Stimulated activated CD4-positive, alpha-beta T cell treated with anti-CD3 and anti-CD28 coated beads, Interleukin-1b, Interleukin-23, amount 100 ng/mL, for 24 hours (primary cell): ENCODE measurements at regions not wholly inside any gene's neighbourhood (a gene's known extent, or its start where the extent isn't known, plus 50 kb on each side); places are given as distances from the start of the nearest gene placed in this dataset.

Source experiments
- DNase-seq, 4 experiments: peaks; one replicate each; pipeline ENCODE4 v3.0.0-alpha.2; 2020; ENCODE audit warnings: low read depth in 4 of 4, low spot score in 1 of 4

- no peak for DNase-seq
These were observed 559.5 kb upstream of the GCFC2 start for GRCh38 chr2:76270096-76270710.

- DNase-seq = no peak
These were observed 558.3 kb upstream of the GCFC2 start for GRCh38 chr2:76268902-76269620.

GRCh38 chr2:76268484-76268883, 557.8 kb upstream of the GCFC2 start:
- DNase-seq = no peak

GRCh38 chr2:76257802-76258201, 547.1 kb upstream of the GCFC2 start:
- DNase-seq = no peak

GRCh38 chr2:76256458-76257088, 545.9 kb upstream of the GCFC2 start:
- no peak for DNase-seq

- DNase-seq = no peak
These were observed 542.0 kb upstream of the GCFC2 start for GRCh38 chr2:76252704-76253103.

- no peak for DNase-seq
These were observed 540.6 kb upstream of the GCFC2 start for GRCh38 chr2:76251342-76251741.

GRCh38 chr2:76247006-76247405, 536.3 kb upstream of the GCFC2 start:
- DNase-seq = no peak

GRCh38 chr2:76211991-76212985, 501.6 kb upstream of the GCFC2 start:
- DNase-seq = no peak

GRCh38 chr2:76210551-76210950, 499.8 kb upstream of the GCFC2 start:
- DNase-seq = no peak

- no peak for DNase-seq
These were observed 493.3 kb upstream of the GCFC2 start for GRCh38 chr2:76204048-76204447.

GRCh38 chr2:76202866-76203265, 492.2 kb upstream of the GCFC2 start:
- DNase-seq = no peak

- peak in 3 of 4 experiments; percentile 0 to 31 (median 12) for DNase-seq
These were observed 487.2 kb upstream of the GCFC2 start for GRCh38 chr2:76197842-76198448.

- no peak for DNase-seq
These were observed 486.7 kb upstream of the GCFC2 start for GRCh38 chr2:76197428-76197827.

GRCh38 chr2:76194031-76194775, 483.5 kb upstream of the GCFC2 start:
- DNase-seq = no peak

GRCh38 chr2:76193089-76193488, 482.4 kb upstream of the GCFC2 start:
- no peak for DNase-seq

- no peak for DNase-seq
These were observed 477.8 kb upstream of the GCFC2 start for GRCh38 chr2:76188334-76189008.

GRCh38 chr2:76187415-76187814, 476.7 kb upstream of the GCFC2 start:
- no peak for DNase-seq

GRCh38 chr2:76180676-76181075, 470.0 kb upstream of the GCFC2 start:
- no peak for DNase-seq

GRCh38 chr2:76178610-76179009, 467.9 kb upstream of the GCFC2 start:
- DNase-seq = no peak
